ENCODE measurements at regions not wholly inside any gene's neighbourhood (a gene's known extent, or its start where the extent isn't known, plus 50 kb on each side); places are given as distances from the start of the nearest gene placed in this dataset.
"Not testable (repeated sequence)": the region's sequence is repeated elsewhere in the genome, so short reads cannot be mapped to it uniquely, and the experiment has no call there.

GRCh38 chr7:124322561-124322960 is 289.7 kb upstream of the TMEM229A start:
- peak; percentile 12 for DNase-seq

- DNase-seq = no peak
Observed at GRCh38 chr7:124318721-124319450, 286.0 kb upstream of the TMEM229A start.

GRCh38 chr7:124310934-124311390 is 278.1 kb upstream of the TMEM229A start:
- peak; percentile 3 for DNase-seq

GRCh38 chr7:124308384-124308783 is 275.5 kb upstream of the TMEM229A start:
- no peak for DNase-seq

GRCh38 chr7:124295289-124295688 is 262.4 kb upstream of the TMEM229A start:
- no peak for DNase-seq

- DNase-seq = no peak
Observed at GRCh38 chr7:124284937-124285336, 252.1 kb upstream of the TMEM229A start.

GRCh38 chr7:124276005-124276622 is 243.2 kb upstream of the TMEM229A start:
- DNase-seq = peak; percentile 9

- DNase-seq = no peak
Observed at GRCh38 chr7:124275411-124275810, 242.5 kb upstream of the TMEM229A start.

GRCh38 chr7:124269774-124270173 is 236.9 kb upstream of the TMEM229A start:
- no peak for DNase-seq

- DNase-seq = no peak
Observed at GRCh38 chr7:124267154-124267553, 234.3 kb upstream of the TMEM229A start.

- peak; percentile 24 for DNase-seq
Observed at GRCh38 chr7:124263232-124263827, 230.5 kb upstream of the TMEM229A start.

GRCh38 chr7:124261710-124262109 is 228.8 kb upstream of the TMEM229A start:
- no peak for DNase-seq

GRCh38 chr7:124257638-124258308 is 224.9 kb upstream of the TMEM229A start:
- DNase-seq = no peak

GRCh38 chr7:124255041-124255655 is 222.3 kb upstream of the TMEM229A start:
- no peak for DNase-seq

- no peak for DNase-seq
Observed at GRCh38 chr7:124254396-124254795, 221.5 kb upstream of the TMEM229A start.

- DNase-seq = no peak
Observed at GRCh38 chr7:124251636-124252035, 218.8 kb upstream of the TMEM229A start.

GRCh38 chr7:124250297-124251034 is 217.6 kb upstream of the TMEM229A start:
- no peak for DNase-seq

- DNase-seq = no peak
Observed at GRCh38 chr7:124247691-124248090, 214.8 kb upstream of the TMEM229A start.

- DNase-seq = no peak
Observed at GRCh38 chr7:124246262-124246863, 213.5 kb upstream of the TMEM229A start.

- not testable (repeated sequence) for DNase-seq
Observed at GRCh38 chr7:124244469-124244868, 211.6 kb upstream of the TMEM229A start.

GRCh38 chr7:124219681-124220080 is 186.8 kb upstream of the TMEM229A start:
- no peak for DNase-seq

GRCh38 chr7:124208642-124209041 is 175.8 kb upstream of the TMEM229A start:
- no peak for DNase-seq
